ENCODE measurements at regions not wholly inside any gene's neighbourhood (a gene's known extent, or its start where the extent isn't known, plus 50 kb on each side); places are given as distances from the start of the nearest gene placed in this dataset.

DNA sequence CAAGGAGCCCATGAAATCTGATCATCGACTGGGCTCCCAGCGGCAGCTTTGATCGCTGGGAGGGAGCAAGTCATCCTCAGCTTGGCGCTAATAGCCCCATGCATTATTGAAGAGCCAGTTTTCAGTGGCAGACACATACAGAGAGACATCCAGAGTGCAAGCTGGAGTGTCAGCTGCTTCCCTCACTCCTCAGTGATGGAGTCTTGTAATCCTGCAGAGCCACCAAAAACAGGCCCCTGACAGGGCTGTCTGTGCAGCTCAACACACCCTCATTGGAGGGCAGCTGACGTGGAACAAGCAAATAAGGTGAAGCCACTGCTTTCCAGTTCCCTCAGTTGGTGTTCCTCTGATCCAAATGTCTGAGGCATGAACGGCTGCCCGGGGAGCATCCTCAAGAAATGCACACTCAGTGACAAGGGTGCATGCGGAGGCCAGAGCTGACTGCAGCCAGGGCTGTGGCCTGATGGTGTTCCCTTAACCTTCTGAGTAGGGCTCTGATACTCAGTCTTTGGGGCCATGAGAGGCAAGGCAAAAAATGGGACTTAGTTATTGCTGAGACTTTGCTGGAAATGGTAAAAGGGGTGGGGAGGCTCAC, 97.4 kb downstream of the RHOB start:
- H3K27me3 ChIP-seq: no peaks in the 10 kb centered on the region
- no peak overlapping the region for H2AFZ ChIP-seq (replicated peaks)
- no peak for DNase-seq (ENCODE audit: low spot score)
- no peaks in the 10 kb centered on the region for H3F3A ChIP-seq (ENCODE audit: low read depth)
- Mint-ChIP-seq H3K27me3 (ENCODE audit: insufficient read depth, low read depth) (peaks cover 19% of the 10 kb centered on the region), H3K9me3 (peaks cover 5% of the 10 kb centered on the region), H3K27ac (peak overlapping the region; percentile 79), H3K4me3 (no peak overlapping the region), H3K4me1 (peaks cover 42% of the 10 kb centered on the region), H3K36me3 (peaks cover 2% of the 10 kb centered on the region)
- no peak overlapping the region for H3K9ac ChIP-seq
- no peaks in the 10 kb centered on the region for H3K79me2 ChIP-seq (ENCODE audit: low read depth)
- TF ChIP-seq EZH2 (IDR thresholded peaks at IDR 0.05): no peak
- TF ChIP-seq EZH2phosphoT487 (IDR thresholded peaks at IDR 0.05): no peak
- TF ChIP-seq, protein P1, sequence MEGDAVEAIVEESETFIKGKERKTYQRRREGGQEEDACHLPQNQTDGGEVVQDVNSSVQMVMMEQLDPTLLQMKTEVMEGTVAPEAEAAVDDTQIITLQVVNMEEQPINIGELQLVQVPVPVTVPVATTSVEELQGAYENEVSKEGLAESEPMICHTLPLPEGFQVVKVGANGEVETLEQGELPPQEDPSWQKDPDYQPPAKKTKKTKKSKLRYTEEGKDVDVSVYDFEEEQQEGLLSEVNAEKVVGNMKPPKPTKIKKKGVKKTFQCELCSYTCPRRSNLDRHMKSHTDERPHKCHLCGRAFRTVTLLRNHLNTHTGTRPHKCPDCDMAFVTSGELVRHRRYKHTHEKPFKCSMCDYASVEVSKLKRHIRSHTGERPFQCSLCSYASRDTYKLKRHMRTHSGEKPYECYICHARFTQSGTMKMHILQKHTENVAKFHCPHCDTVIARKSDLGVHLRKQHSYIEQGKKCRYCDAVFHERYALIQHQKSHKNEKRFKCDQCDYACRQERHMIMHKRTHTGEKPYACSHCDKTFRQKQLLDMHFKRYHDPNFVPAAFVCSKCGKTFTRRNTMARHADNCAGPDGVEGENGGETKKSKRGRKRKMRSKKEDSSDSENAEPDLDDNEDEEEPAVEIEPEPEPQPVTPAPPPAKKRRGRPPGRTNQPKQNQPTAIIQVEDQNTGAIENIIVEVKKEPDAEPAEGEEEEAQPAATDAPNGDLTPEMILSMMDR (IDR thresholded peaks at IDR 0.05): no peak
- no peak overlapping the region for H3K4me3 ChIP-seq
- no peak overlapping the region for H3K27ac ChIP-seq
- H3K4me2 ChIP-seq: no peak overlapping the region
- H3K4me1 ChIP-seq: no peaks in the 10 kb centered on the region
- H3K9me3 ChIP-seq (ENCODE audit: low read depth): no peaks in the 10 kb centered on the region
- no peaks in the 10 kb centered on the region for H4K20me1 ChIP-seq (ENCODE audit: low read depth)
- H3K36me3 ChIP-seq: no peaks in the 10 kb centered on the region

DNA sequence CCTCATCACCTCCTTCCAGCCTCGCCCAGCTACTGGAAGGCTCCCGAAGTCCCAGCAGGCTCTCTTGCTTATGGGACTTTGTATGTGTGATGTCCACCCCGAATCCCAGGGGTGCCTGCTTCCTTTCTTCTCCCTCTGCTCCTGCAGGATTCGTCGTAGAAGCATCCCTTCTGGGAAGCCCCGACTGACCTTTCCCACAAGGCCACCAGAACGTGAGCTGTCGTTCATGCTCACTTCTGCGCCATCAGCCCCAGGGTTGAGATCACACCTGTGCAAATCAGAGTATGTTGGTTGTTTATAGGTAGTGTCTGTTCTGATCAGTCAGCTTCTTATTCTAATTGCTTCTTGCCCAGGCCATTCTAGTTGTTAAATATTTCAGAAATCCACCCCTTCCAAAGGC, 101.8 kb downstream of the HS1BP3 start:
- Mint-ChIP-seq H3K36me3 (peaks cover 2% of the 10 kb centered on the region), H3K4me1 (peaks cover 24% of the 10 kb centered on the region), H3K27me3 (ENCODE audit: insufficient read depth, low read depth) (peaks cover 10% of the 10 kb centered on the region), H3K4me3 (no peak overlapping the region), H3K9me3 (peaks cover 5% of the 10 kb centered on the region), H3K27ac (no peak overlapping the region)
- Histone ChIP-seq H3K4me2 (no peak overlapping the region), H3K9me3 (ENCODE audit: low read depth) (no peaks in the 10 kb centered on the region), H3K79me2 (ENCODE audit: low read depth) (no peaks in the 10 kb centered on the region), H3K27me3 (no peaks in the 10 kb centered on the region), H3K9ac (no peak overlapping the region), H3K36me3 (no peaks in the 10 kb centered on the region), H3K4me1 (no peaks in the 10 kb centered on the region), H3F3A (ENCODE audit: low read depth) (no peaks in the 10 kb centered on the region), H4K20me1 (ENCODE audit: low read depth) (no peaks in the 10 kb centered on the region), H3K27ac (no peak overlapping the region), H2AFZ (replicated peaks) (no peak overlapping the region), H3K4me3 (no peak overlapping the region)
- DNase-seq (ENCODE audit: low spot score): no peak
- TF ChIP-seq EZH2 (IDR thresholded peaks at IDR 0.05) (no peak), EZH2phosphoT487 (IDR thresholded peaks at IDR 0.05) (no peak)
- TF ChIP-seq, protein P1 (IDR thresholded peaks at IDR 0.05): no peak

DNA sequence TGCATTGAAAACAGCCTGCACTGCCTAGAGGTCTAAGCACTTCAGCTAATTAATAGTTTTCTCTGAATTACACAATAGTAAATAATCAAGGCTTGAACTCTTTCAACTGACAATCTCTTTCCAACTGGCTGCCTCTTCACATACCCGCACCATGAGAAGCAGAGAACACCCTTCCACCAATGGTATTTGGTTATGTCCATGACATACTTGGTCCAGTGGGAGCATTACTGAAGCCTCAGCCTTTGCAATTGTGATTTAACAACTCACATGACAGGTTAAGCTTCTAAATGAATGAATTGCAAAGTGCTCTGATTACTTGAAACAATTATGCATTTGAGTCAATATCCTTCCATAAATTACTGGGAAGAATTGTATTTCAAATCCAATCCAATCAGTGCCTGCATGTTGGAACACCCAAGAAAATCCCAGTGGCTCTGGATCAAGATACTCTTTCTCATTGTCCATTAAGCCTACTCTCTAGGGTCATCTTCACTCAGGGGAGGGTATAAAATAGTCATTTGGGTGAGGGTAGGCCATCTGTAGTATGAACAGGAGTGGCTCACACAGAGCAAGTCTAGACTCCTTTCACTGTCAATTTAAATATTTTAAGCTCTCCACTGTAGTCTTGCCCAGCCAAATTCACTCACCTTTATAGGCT, 101.1 kb downstream of the HS1BP3 start:
- Mint-ChIP-seq H3K27ac (no peak overlapping the region), H3K4me1 (peaks cover 17% of the 10 kb centered on the region), H3K36me3 (peaks cover 2% of the 10 kb centered on the region), H3K4me3 (no peak overlapping the region), H3K9me3 (peaks cover 7% of the 10 kb centered on the region), H3K27me3 (ENCODE audit: insufficient read depth, low read depth) (peaks cover 7% of the 10 kb centered on the region)
- Histone ChIP-seq H3K4me1 (no peaks in the 10 kb centered on the region), H3F3A (ENCODE audit: low read depth) (no peaks in the 10 kb centered on the region), H3K4me2 (no peak overlapping the region), H2AFZ (replicated peaks) (no peak overlapping the region), H4K20me1 (ENCODE audit: low read depth) (no peaks in the 10 kb centered on the region), H3K4me3 (no peak overlapping the region), H3K79me2 (ENCODE audit: low read depth) (no peaks in the 10 kb centered on the region), H3K36me3 (no peaks in the 10 kb centered on the region), H3K27me3 (no peaks in the 10 kb centered on the region), H3K27ac (no peak overlapping the region), H3K9me3 (ENCODE audit: low read depth) (no peaks in the 10 kb centered on the region), H3K9ac (no peak overlapping the region)
- no peak for DNase-seq (ENCODE audit: low spot score)
- TF ChIP-seq, protein P1 (IDR thresholded peaks at IDR 0.05): no peak
- TF ChIP-seq EZH2phosphoT487 (IDR thresholded peaks at IDR 0.05): no peak
- no peak for TF ChIP-seq EZH2 (IDR thresholded peaks at IDR 0.05)

Measured in neural progenitor cell (in vitro differentiated cells).